Subcutaneous abdominal adipose tissue (tissue), 5 donors: ENCODE measurements at regions not wholly inside any gene's neighbourhood (a gene's known extent, or its start where the extent isn't known, plus 50 kb on each side); places are given as distances from the start of the nearest gene placed in this dataset.

Experiments
- H3K27ac ChIP-seq: one replicate; pipeline ENCODE4 v1.7.0; 2013; ENCODE audit warnings: low read depth, mild to moderate bottlenecking, inconsistent platforms, low read length, moderate library complexity
- H3K27me3 ChIP-seq, 5 donors: one replicate each; pipeline ENCODE4 v1.7.0; 2013; ENCODE audit warnings: low read length in 5 of 5, inconsistent platforms in 1 of 5; ENCODE audit not compliant: control insufficient read depth in 5 of 5, insufficient read depth in 4 of 5
- H3K36me3 ChIP-seq, 5 donors: one replicate each; pipeline ENCODE4 v1.7.0; 2013; ENCODE audit warnings: low read length in 5 of 5; ENCODE audit not compliant: control insufficient read depth in 5 of 5, insufficient read depth in 5 of 5
- H3K4me1 ChIP-seq, 5 donors: one replicate each; pipeline ENCODE4 v1.7.0; 2013; ENCODE audit warnings: low read length in 5 of 5, mild to moderate bottlenecking in 3 of 5, moderate library complexity in 1 of 5; ENCODE audit not compliant: control insufficient read depth in 5 of 5, insufficient read depth in 5 of 5
- H3K4me3 ChIP-seq, 5 donors: one replicate each; pipeline ENCODE4 v1.7.0; 2013; ENCODE audit warnings: low read length in 5 of 5, low read depth in 1 of 5
- H3K9ac ChIP-seq, 5 donors: one replicate each; pipeline ENCODE4 v1.7.0; 2013; ENCODE audit warnings: low read length in 5 of 5, mild to moderate bottlenecking in 4 of 5, moderate library complexity in 3 of 5
- H3K9me3 ChIP-seq, 5 donors: one replicate each; pipeline ENCODE4 v1.7.0; 2013; ENCODE audit warnings: low read length in 5 of 5; ENCODE audit not compliant: control insufficient read depth in 5 of 5
- donor health status: healthy.
- donor health status: healthy.
- donor health status: healthy.
- donor health status: healthy.
- donor health status: healthy.

- Histone ChIP-seq H3K27ac (no peak overlapping the region), H3K36me3 (no peaks in the 10 kb centered on the region), H3K27me3 (no peaks in the 10 kb centered on the region), H3K9ac (no peak overlapping the region), H3K4me3 (no peak overlapping the region), H3K9me3 (no peaks in the 10 kb centered on the region), H3K4me1 (no peaks in the 10 kb centered on the region)
Measured at GRCh38 chr7:113408999-113409398, 290.6 kb upstream of the SMIM30 start.

- peaks cover 0 to 2% (median 0%) of the 10 kb centered on the region in 5 donors for H3K27me3 ChIP-seq
- no peak overlapping the region for H3K27ac ChIP-seq
- no peak overlapping the region for H3K4me3 ChIP-seq
- no peaks in the 10 kb centered on the region for H3K9me3 ChIP-seq
- no peak overlapping the region for H3K9ac ChIP-seq
- no peaks in the 10 kb centered on the region for H3K4me1 ChIP-seq
- no peaks in the 10 kb centered on the region for H3K36me3 ChIP-seq
Measured at GRCh38 chr7:113405296-113406056, 287.1 kb upstream of the SMIM30 start.

GRCh38 chr7:113404245-113404644, 285.9 kb upstream of the SMIM30 start:
- no peaks in the 10 kb centered on the region for H3K9me3 ChIP-seq
- H3K36me3 ChIP-seq: no peaks in the 10 kb centered on the region
- no peak overlapping the region for H3K9ac ChIP-seq
- H3K27me3 ChIP-seq: peaks cover 0 to 2% (median 0%) of the 10 kb centered on the region in 5 donors
- H3K4me1 ChIP-seq: no peaks in the 10 kb centered on the region
- no peak overlapping the region for H3K27ac ChIP-seq
- no peak overlapping the region for H3K4me3 ChIP-seq

GRCh38 chr7:113402482-113402881, 284.1 kb upstream of the SMIM30 start:
- Histone ChIP-seq H3K4me3 (no peak overlapping the region), H3K27me3 (peaks cover 0 to 2% (median 0%) of the 10 kb centered on the region in 5 donors), H3K9me3 (no peaks in the 10 kb centered on the region), H3K27ac (no peak overlapping the region), H3K4me1 (no peaks in the 10 kb centered on the region), H3K9ac (no peak overlapping the region), H3K36me3 (no peaks in the 10 kb centered on the region)

- Histone ChIP-seq H3K9ac (no peak overlapping the region), H3K36me3 (no peaks in the 10 kb centered on the region), H3K27ac (no peak overlapping the region), H3K9me3 (no peaks in the 10 kb centered on the region), H3K27me3 (peaks cover 0 to 2% (median 0%) of the 10 kb centered on the region in 5 donors), H3K4me3 (no peak overlapping the region), H3K4me1 (no peaks in the 10 kb centered on the region)
Measured at GRCh38 chr7:113402005-113402404, 283.7 kb upstream of the SMIM30 start.

GRCh38 chr7:113394856-113395255, 276.5 kb upstream of the SMIM30 start:
- Histone ChIP-seq H3K27ac (no peak overlapping the region), H3K4me1 (no peaks in the 10 kb centered on the region), H3K4me3 (no peak overlapping the region), H3K36me3 (no peaks in the 10 kb centered on the region), H3K9ac (no peak overlapping the region), H3K27me3 (no peaks in the 10 kb centered on the region), H3K9me3 (no peaks in the 10 kb centered on the region)

- Histone ChIP-seq H3K4me3 (no peak overlapping the region), H3K9me3 (no peaks in the 10 kb centered on the region), H3K9ac (no peak overlapping the region), H3K36me3 (no peaks in the 10 kb centered on the region), H3K4me1 (no peaks in the 10 kb centered on the region), H3K27me3 (no peaks in the 10 kb centered on the region), H3K27ac (no peak overlapping the region)
Measured at GRCh38 chr7:113392841-113393540, 274.6 kb upstream of the SMIM30 start.

- no peaks in the 10 kb centered on the region for H3K9me3 ChIP-seq
- no peak overlapping the region for H3K9ac ChIP-seq
- no peaks in the 10 kb centered on the region for H3K36me3 ChIP-seq
- H3K27ac ChIP-seq: no peak overlapping the region
- no peaks in the 10 kb centered on the region for H3K4me1 ChIP-seq
- H3K4me3 ChIP-seq: no peak overlapping the region
- no peaks in the 10 kb centered on the region for H3K27me3 ChIP-seq
Measured at GRCh38 chr7:113392421-113392820, 274.1 kb upstream of the SMIM30 start.

GRCh38 chr7:113389112-113389646, 270.8 kb upstream of the SMIM30 start:
- no peaks in the 10 kb centered on the region for H3K4me1 ChIP-seq
- H3K36me3 ChIP-seq: no peaks in the 10 kb centered on the region
- no peak overlapping the region for H3K9ac ChIP-seq
- H3K27ac ChIP-seq: no peak overlapping the region
- H3K27me3 ChIP-seq: no peaks in the 10 kb centered on the region
- no peaks in the 10 kb centered on the region for H3K9me3 ChIP-seq
- H3K4me3 ChIP-seq: no peak overlapping the region

- Histone ChIP-seq H3K36me3 (no peaks in the 10 kb centered on the region), H3K9me3 (no peaks in the 10 kb centered on the region), H3K9ac (no peak overlapping the region), H3K27ac (no peak overlapping the region), H3K4me1 (no peaks in the 10 kb centered on the region), H3K4me3 (no peak overlapping the region), H3K27me3 (no peaks in the 10 kb centered on the region)
Measured at GRCh38 chr7:113383638-113384037, 265.3 kb upstream of the SMIM30 start.
